Stimulated activated CD8-positive, alpha-beta memory T cell treated with anti-CD3 and anti-CD28 coated beads, Interleukin-4, amount 100 ng/mL, for 24 hours (primary cell): ENCODE measurements at regions not wholly inside any gene's neighbourhood (a gene's known extent, or its start where the extent isn't known, plus 50 kb on each side); places are given as distances from the start of the nearest gene placed in this dataset.
"Not testable (repeated sequence)": the region's sequence is repeated elsewhere in the genome, so short reads cannot be mapped to it uniquely, and the experiment has no call there.

Experiments used
- DNase-seq: peaks from one replicate; pipeline ENCODE4 v3.0.0-alpha.2; 2020; ENCODE audit warnings: low read depth

- DNase-seq = no peak
These were observed 148.1 kb downstream of the TRIML1 start for GRCh38 chr4:188287169-188287894.

DNA sequence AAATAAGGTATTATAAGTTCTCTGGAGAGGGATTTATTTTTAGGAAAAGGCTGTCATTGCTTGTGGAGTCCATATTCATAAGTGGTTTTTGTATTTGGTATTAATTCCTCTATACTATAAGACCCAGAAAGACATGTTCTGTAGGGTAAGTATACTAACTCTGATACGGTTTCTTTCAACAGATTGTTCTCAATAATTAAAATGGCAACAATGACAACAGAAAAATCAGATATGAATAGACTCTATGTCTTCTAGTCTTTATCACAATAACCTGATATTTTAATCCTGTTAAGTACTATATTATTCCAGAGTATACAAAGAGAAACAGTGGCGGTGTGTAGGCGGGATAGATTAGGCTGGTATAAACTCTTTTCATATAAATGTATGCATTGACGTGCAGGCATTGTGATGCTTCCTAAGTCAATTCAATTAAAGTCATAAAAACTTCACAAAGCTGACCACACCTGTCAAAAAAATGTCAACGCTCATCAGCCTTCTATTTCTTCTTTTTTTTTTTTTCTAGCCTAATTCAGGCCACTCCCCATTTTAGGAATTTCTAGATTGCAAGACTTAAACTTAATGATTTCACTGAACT lies 150.4 kb downstream of the TRIML1 start:
- DNase-seq = no peak

DNA sequence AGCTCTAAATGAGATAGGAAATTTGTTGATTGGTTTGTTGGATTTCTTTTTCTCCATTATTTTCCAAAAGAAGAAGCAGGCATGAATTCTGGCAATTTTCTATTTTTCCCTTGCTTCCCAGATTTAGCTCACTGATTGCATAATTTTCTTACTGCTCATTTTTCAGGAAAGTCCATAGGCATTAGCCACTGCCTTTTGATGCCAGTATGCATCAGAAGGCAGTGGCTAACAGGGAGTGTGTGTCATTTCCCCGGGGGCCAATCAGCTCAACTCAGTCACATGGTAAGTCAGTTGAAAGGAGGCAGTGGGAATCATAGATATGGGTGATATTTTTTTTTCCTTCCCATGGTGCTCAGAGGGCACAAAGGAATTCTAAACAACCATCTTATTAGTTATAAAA lies 156.7 kb downstream of the TRIML1 start:
- no peak for DNase-seq

- DNase-seq = no peak
These were observed 157.1 kb downstream of the TRIML1 start for GRCh38 chr4:188296331-188296730.

DNA sequence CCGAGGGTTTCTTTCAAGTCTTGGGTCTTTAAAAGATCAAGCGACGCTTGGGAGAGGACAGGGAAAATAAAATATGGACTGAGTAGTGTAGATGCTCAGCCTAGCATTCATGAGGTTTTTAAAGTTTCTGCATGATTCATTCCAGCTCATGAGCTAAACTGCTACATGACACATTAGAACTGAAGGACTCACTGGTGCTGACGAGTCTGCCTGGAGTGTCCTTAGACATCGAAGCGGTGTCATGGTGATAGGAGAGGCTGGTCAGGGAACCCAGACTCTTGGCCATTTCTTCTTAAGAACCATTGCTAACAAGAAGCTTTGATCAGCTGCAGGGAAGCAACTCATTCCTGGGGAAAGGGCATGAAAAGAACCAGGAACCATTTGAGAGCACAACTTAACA lies 158.6 kb downstream of the TRIML1 start:
- DNase-seq = no peak

DNA sequence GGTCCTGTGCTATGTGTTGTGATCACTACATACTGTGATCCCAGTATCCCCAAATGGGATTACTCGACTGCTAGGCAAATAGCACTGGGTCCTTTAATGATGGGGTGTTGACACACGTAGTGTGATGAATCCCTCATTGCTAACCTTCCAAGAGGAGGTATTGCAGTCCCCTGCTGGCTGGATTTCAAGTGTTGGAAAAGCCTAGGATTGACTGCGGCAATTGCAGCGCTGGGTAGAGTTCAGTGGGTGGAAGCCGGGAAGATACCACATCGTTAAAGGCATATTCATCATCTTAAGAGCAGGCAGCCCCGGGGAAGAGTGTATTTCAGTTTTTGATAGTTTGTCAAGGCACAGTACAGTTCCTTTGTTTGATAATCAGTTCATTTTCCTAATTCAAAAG lies 159.9 kb downstream of the TRIML1 start:
- DNase-seq = no peak

GRCh38 chr4:188300385-188300784 lies 161.1 kb downstream of the TRIML1 start:
- no peak for DNase-seq

DNA sequence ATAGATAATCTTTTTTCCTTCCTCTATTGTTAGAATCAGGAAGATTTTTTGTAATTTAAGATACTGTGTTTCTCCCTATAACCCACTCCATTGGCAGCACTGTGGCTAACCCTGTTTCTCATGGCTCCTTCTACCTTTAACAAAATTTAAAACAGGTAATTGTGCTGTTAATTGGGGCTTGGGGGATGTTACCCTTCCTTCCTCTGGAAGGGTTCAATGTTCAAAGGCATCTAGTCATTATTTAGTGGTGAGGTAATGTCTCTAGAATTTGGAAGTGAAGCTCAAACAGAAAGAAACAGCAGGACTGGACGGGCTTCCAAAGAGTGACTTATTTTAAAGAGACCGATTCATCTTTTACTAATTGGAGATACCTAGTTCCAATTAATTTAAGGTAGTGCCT lies 166.4 kb downstream of the TRIML1 start:
- DNase-seq = no peak

DNA sequence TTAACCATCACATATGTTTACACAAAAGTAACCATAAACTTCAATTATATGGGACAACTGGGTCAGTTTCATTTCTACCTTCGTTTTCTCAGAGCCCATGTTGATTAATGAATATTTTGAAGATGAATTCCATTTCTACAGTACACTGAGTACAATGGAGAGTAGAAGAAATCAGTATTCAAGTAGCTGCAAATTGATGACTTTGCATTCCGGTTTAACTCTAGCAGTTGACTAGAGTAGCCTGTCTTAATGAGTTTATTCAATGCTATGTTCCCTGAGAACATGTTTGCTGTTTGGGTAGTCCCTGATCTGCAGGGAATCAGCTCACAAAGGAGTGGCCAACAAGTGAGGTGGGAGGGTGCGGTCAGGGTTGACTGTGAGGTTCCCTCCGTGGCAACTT lies 168.3 kb downstream of the TRIML1 start:
- DNase-seq = no peak

- no peak for DNase-seq
These were observed 168.9 kb downstream of the TRIML1 start for GRCh38 chr4:188308142-188308541.

DNA sequence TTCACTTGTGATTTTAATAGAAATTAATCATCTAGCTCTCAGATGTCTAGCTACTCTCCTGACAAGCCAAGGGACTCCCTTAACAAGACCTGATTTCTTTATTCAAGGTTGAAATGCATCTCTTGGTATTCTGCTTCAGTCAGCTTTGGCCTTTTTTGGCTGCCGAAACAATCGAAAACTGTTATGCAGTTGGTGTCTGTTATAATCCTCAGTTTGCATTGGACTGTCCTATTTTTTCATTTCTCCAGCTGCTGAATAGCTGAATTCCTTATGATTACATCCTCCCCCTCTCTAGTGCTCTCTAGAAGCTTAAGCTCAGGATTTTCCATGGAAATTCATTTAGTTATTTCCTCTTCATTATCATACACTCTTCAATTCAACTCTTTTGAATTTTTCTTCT lies 177.2 kb downstream of the TRIML1 start:
- no peak for DNase-seq

DNA sequence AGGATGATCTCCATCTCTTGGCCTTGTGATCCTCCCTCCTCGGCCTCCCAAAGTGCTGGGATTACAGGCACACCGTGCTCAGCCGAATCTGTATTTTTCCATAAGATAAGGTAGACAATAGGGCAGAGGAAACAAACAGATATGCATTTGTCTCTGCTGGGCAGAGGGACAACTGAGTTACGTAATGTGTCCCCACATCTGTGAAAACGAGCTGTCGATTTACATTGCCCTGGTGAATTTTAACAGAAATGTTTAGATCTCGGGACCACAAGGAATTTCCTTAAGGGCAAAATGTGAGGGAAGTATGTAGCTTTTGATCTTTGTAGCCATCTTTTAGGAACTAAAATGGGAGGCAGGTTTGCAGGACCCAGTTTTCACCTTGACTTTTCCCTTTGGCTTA lies 189.7 kb downstream of the TRIML1 start:
- DNase-seq = no peak

- DNase-seq = no peak
These were observed 190.3 kb downstream of the TRIML1 start for GRCh38 chr4:188329521-188329920.

GRCh38 chr4:188332265-188332664 lies 193.0 kb downstream of the TRIML1 start:
- DNase-seq = no peak

- no peak for DNase-seq
These were observed 197.7 kb downstream of the TRIML1 start for GRCh38 chr4:188336891-188337290.

DNA sequence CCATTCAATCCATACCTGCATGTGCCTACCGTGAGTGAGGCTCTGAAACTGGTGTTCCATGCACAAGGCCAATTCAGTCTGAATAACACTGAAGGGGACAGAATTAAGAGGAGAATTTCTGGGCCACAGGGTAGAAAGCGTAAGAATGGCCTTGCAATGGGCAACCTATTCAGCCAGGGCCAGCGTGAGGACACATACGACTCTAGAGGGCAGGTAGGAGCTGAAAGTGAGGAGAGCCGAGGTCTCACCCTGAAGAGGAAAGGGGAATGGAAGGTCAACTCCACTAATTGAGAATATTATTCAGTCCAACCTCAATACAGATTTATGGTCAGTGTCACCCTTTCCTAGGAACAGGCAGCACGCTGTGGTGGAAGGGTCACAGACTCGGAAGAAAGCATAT lies 202.2 kb downstream of the TRIML1 start:
- no peak for DNase-seq

DNA sequence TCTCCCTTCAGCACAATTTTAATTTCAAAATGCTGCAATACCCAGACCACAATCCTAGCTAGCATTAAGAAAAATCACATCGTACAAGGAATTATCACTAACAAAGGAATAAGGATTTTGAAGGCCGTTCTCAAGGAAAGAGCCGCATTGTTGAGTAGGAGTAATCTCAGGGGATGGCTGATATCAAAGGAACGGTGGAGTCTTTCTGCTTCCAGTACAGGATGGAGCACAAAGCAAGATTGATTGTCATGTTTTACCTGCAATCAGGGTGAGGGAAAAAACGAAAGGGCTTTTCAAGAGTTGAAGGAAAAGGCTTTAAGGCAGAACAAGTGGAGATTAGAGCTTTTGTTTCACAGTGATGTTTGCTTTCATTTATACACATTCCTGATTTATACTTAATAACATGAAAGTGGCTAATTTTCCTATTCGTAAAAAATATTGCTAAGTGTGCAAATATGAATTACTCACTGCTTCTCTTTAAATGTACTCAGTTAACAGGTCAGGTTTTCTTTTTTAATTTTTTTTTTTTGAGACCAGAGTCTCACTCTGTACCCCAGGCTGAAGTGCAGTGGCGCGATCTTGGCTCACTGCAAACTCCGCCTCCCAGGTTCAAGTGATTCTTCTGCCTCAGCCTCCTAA lies 207.0 kb downstream of the TRIML1 start:
- DNase-seq = no peak

DNA sequence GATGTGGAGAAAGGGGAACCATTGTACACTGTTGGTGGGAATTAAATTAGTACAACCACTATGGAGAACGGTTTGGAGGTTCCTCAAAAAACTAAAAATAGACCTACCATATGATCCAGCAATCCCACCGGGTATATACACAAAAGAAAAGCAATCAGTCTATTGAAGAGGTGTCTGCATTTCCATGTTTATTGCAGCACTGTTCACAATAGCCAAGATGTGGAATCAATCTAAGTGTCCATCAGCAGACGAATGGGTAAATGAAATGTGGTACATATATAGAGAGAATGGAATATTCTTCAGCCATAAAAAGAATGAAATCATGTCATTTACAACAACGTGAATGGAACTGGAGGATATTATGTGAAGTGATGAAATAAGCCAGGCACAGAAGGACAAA lies 208.1 kb downstream of the TRIML1 start:
- DNase-seq = no peak

GRCh38 chr4:188349569-188349968 lies 210.3 kb downstream of the TRIML1 start:
- DNase-seq = not testable (repeated sequence)

- DNase-seq = no peak
These were observed 224.0 kb downstream of the TRIML1 start for GRCh38 chr4:188363196-188363595.

GRCh38 chr4:188370777-188371176 lies 231.5 kb downstream of the TRIML1 start:
- no peak for DNase-seq

- DNase-seq = no peak
These were observed 232.8 kb downstream of the TRIML1 start for GRCh38 chr4:188372058-188372457.

DNA sequence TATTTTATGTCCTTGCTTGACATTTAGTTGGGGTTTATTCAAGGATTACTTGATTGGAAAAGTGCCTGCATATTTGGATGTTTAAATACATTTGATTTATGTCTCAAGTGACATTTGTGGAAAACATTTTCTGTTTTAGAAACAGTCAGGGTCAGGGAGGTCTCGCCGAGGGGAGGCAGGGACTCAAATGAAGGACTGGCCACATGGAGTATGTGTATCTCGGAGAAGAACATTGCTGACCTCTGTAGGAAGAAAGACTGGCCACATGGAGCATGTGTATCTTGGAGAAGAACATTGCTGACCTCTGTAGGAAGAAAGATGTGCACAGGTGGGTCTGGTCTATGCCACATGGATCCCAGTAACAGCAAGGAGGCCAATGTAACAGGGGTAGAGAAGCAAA lies 233.6 kb downstream of the TRIML1 start:
- DNase-seq = no peak

GRCh38 chr4:188374871-188375270 lies 235.6 kb downstream of the TRIML1 start:
- DNase-seq = no peak
